GM18909 (cell line): ENCODE measurements at regions not wholly inside any gene's neighbourhood (a gene's known extent, or its start where the extent isn't known, plus 50 kb on each side); places are given as distances from the start of the nearest gene placed in this dataset.

ENCODE experiments used
- ATAC-seq: cut with Tn5 transposase; IDR thresholded peaks from one replicate; pipeline ENCODE4 v1.9.1; 2021; ENCODE audit warnings: mild to moderate bottlenecking; ENCODE audit not compliant: unreplicated experiment, poor library complexity

GRCh38 chr1:232486454-232487207 is 143.3 kb downstream of the SIPA1L2 start:
- ATAC-seq: no peak

GRCh38 chr1:232486006-232486405 is 143.9 kb downstream of the SIPA1L2 start:
- ATAC-seq: no peak

GRCh38 chr1:232484856-232485255 is 145.1 kb downstream of the SIPA1L2 start:
- no peak for ATAC-seq

GRCh38 chr1:232483826-232484225 is 146.1 kb downstream of the SIPA1L2 start:
- no peak for ATAC-seq

GRCh38 chr1:232481091-232481490 is 148.8 kb downstream of the SIPA1L2 start:
- ATAC-seq: no peak

- ATAC-seq: no peak
Measured at GRCh38 chr1:232477728-232478127, 152.2 kb downstream of the SIPA1L2 start.

- ATAC-seq: no peak
Measured at GRCh38 chr1:232476538-232476950, 153.4 kb downstream of the SIPA1L2 start.

GRCh38 chr1:232474826-232475225 is 155.1 kb downstream of the SIPA1L2 start:
- ATAC-seq: no peak

GRCh38 chr1:232473900-232474299 is 156.0 kb downstream of the SIPA1L2 start:
- ATAC-seq: no peak

- no peak for ATAC-seq
Measured at GRCh38 chr1:232473324-232473723, 156.6 kb downstream of the SIPA1L2 start.

- ATAC-seq: no peak
Measured at GRCh38 chr1:232472485-232473041, 157.4 kb downstream of the SIPA1L2 start.

- no peak for ATAC-seq
Measured at GRCh38 chr1:232471250-232471649, 158.7 kb downstream of the SIPA1L2 start.

GRCh38 chr1:232470711-232471110 is 159.2 kb downstream of the SIPA1L2 start:
- ATAC-seq: no peak

- no peak for ATAC-seq
Measured at GRCh38 chr1:232468249-232468648, 161.7 kb downstream of the SIPA1L2 start.

GRCh38 chr1:232467073-232467760 is 162.7 kb downstream of the SIPA1L2 start:
- ATAC-seq: no peak

GRCh38 chr1:232464325-232464724 is 165.6 kb downstream of the SIPA1L2 start:
- no peak for ATAC-seq

GRCh38 chr1:232463225-232463624 is 166.7 kb downstream of the SIPA1L2 start:
- ATAC-seq: no peak

GRCh38 chr1:232462213-232462612 is 167.7 kb downstream of the SIPA1L2 start:
- ATAC-seq: no peak

- no peak for ATAC-seq
Measured at GRCh38 chr1:232459826-232460225, 170.1 kb downstream of the SIPA1L2 start.

- ATAC-seq: no peak
Measured at GRCh38 chr1:232459087-232459486, 170.8 kb downstream of the SIPA1L2 start.

- ATAC-seq: peak; percentile 95
Measured at GRCh38 chr1:232457595-232457994, 172.3 kb downstream of the SIPA1L2 start.
